DOHH2 (cell line): ENCODE measurements at regions not wholly inside any gene's neighbourhood (a gene's known extent, or its start where the extent isn't known, plus 50 kb on each side); places are given as distances from the start of the nearest gene placed in this dataset.

ENCODE experiments used
- CTCF ChIP-seq: fragments of 200-600 bp; sonication (generic); IDR thresholded peaks from one replicate; pipeline ENCODE4 v1.5.1; 2014; ENCODE audit warnings: antibody characterized with exemption, mild to moderate bottlenecking, low read depth, low read length; ENCODE audit not compliant: poor library complexity, severe bottlenecking
- EZH2phosphoT487 ChIP-seq: fragments of 200-600 bp; sonication (generic); IDR thresholded peaks from 2 replicates; pipeline ENCODE4 v1.6.1; 2017; ENCODE audit warnings: borderline replicate concordance, mild to moderate bottlenecking, antibody characterized with exemption, low read length, moderate library complexity, mixed read lengths

GRCh38 chr2:186429104-186429503 is 57.0 kb upstream of the ZC3H15 start:
- no peak for TF ChIP-seq CTCF
- no peak for TF ChIP-seq EZH2phosphoT487
